NCI-H1048 (cell line): ENCODE measurements at regions not wholly inside any gene's neighbourhood (a gene's known extent, or its start where the extent isn't known, plus 50 kb on each side); places are given as distances from the start of the nearest gene placed in this dataset.

ENCODE experiments used
- DNase-seq: peaks from one replicate; lab custom pipeline; 2025; lab: John Stamatoyannopoulos, UW

GRCh38 chr2:5539282-5540165 lies 152.7 kb upstream of the SOX11 start:
- DNase-seq = no peak

DNA sequence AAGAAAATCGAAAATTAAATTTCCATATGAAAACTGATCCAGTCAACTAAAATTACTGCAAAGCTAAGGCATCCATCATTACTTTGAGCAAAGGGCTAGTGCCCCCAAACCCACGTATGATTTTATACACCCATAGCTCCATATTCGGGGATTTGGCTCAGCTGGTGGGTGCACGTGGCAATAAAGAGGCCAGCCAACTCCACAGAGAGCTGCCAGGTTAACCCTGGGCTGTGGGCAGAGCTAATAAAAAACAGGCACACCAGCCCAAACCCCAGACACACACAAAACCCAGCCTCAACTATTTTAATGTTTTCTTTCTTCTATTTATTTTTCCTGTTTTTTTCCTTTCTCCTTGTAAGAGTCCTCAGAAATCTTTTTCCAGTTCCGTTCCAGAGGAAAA lies 151.3 kb upstream of the SOX11 start:
- no peak for DNase-seq

DNA sequence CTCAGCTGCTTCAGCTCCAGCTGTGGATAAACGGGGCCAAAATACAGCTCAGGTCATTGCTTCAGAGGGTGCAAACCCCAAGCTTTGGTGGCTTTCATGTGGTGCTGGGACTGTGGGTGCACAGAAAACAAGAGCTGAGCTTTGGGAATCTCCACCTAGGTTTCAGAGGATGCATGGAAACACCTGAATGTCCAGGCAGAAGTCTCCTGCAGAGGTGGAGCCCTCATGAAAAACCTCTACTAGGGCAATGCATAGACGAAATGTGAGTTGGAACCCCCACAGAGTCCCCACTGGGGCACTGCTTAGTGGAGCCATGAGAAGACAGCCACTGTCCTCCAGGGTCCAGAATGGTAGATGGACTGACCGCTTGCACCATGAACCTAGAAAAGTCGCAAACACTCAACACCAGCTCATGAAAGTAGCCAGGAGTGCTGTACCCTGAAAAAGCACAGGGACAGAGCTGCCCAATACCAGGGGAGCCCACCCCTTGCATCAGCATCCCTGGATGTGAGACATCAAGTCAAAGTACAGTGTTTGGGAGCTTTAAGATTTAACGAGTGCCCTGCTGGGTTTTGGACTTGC lies 147.9 kb upstream of the SOX11 start:
- DNase-seq = no peak

DNA sequence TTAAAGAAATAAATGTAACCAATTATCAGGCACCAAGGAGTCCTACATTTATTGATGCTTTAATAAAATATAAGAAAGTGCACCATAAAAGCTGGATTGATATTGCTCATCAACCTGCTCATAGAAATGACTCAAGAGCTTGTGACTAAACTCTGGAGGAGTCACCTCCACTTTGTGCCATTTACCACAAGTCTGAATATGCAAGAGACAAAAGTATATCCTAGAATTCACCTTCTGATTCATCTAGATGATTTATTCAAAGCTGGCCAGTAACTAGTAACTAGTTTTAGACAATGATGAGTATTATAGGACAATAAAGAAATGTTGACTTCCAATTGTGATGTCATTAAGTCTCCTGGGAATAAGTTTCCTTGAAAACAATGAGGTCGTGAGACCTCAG lies 146.0 kb upstream of the SOX11 start:
- DNase-seq = no peak

GRCh38 chr2:5548991-5549715 lies 143.0 kb upstream of the SOX11 start:
- DNase-seq = no peak

DNA sequence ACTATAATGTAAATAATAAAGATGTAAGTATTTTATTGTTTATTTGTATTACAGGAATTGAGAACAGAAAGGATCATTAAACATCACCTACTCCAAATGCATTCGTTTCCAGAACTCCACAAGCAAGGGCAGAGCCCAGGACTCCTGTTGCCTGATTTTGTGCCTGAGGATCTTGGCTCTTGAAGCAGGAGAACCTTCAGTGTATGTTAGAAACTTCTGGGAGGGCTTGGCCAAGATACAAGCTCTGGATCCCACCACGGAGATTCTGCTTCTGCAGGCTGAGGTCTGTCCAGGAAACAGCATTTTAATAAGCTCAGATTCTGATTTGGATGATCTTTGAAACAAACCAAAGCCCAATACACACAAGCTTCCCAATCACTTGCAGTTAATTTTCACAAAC lies 142.4 kb upstream of the SOX11 start:
- no peak for DNase-seq

GRCh38 chr2:5555636-5556035 lies 136.5 kb upstream of the SOX11 start:
- DNase-seq = no peak

GRCh38 chr2:5561006-5561405 lies 131.2 kb upstream of the SOX11 start:
- no peak for DNase-seq

- DNase-seq = peak; percentile 28
Measured at GRCh38 chr2:5562426-5562825, 129.8 kb upstream of the SOX11 start.

DNA sequence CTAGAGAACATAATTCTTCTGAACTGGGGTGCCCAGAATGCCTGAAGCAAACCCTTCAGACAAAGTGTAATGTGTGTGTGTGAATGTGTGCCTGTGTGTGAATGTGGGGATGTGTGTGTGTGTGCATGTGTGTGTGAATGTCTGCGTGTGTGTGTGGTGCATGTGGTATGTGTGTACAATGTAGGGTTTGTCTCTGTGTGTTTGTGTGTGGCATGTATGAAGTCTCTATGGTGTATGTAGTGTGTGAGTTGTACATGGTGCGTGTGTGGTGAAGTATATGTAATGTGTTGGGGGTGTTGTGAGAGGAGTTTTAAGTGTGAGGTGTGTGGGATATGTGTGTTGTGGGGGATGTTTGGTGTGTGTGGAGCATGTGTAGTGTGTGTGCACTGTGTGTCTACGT lies 129.3 kb upstream of the SOX11 start:
- DNase-seq = no peak

DNA sequence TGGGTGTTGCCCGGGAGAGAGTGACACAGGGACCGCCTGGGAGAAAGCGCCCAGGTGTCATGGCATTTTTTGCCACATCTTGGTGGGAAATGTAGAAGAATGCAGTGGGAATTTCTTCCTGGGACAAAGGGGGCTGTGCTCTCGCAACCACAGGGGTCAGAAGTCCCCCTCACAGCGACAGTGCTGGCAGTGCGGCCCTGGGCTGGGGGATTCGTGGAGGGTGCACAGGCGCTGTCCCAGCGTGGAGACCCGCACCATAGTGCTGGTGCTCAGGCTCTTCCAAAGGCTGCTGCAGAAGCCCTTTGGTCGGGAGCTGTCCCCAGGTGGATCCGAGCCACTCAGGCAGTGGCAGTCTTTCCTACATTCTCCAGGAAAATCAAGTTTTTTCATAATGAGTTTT lies 128.8 kb upstream of the SOX11 start:
- DNase-seq = no peak

DNA sequence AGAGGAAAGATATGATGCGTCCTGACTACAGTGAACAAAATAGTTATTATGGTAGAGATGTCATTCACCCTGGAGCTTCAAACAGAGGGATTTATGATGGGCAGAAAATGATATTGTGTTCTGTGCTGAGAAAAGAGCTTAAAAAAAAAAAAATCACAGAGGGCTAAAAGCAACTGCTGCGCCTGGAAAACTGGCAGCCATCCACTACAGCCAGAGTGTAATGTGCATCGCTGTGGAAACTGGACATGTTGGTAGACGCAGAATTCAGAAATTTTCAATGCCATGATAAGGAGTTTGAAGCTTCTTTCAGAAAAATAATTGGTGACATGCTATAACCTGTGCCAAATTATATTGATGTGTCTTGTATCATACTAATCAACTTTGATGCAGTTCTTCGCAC lies 122.9 kb upstream of the SOX11 start:
- no peak for DNase-seq

DNA sequence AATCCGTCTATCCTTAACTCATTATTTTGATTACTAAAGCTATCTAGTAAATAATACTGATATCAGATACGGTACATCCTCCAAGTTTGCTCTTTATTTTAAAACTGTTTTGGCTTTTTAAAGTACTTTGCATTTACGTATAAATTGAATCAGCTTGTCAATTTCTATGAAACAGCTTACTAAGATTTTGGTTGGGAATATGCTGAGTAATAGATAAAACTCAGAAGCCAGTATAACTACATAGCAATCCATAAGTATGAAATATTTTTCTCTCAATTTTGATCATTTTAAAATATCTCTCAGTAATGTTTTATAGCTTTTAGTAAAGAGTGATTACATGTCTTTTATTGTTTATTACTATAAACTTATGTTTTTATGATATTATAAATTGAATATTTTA lies 116.2 kb upstream of the SOX11 start:
- no peak for DNase-seq

GRCh38 chr2:5587766-5588165 lies 104.4 kb upstream of the SOX11 start:
- no peak for DNase-seq

DNA sequence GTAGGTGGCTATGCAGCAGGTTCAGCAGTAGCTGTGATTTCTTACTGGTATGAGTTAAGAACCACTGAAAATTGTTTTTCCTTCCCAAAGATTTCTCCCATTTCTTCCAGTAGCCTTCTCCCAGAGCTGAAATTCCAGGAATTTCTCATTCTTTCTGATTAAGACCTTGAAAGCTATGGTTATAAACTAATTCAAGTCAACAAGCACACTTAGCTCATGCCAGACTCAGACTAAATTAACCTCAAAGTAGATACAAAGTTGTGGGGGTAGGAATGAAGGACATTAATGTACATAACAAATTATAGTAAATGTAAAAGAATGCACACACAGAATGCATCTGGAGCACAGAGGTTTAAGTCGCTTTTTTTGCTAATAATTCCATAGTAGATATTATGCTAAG lies 103.6 kb upstream of the SOX11 start:
- no peak for DNase-seq

DNA sequence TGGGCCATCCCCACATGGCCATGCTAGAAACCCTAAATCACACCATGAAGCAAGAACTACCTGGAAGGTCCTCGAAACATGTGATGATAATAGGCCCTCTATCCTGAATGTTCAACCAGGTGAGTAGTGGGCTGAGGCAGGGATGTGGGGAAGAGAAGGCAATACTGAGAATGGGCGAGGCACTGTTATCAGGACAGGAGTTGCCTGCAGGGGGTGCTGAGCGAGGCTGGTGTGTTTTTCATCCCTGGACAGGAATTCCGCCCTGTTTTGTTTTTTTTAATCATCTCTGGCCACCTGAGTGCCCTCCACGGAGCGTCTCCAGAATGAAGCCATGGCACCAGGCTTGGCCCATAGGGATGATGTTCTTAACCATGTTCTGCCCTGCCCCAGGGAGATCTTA lies 103.0 kb upstream of the SOX11 start:
- no peak for DNase-seq

DNA sequence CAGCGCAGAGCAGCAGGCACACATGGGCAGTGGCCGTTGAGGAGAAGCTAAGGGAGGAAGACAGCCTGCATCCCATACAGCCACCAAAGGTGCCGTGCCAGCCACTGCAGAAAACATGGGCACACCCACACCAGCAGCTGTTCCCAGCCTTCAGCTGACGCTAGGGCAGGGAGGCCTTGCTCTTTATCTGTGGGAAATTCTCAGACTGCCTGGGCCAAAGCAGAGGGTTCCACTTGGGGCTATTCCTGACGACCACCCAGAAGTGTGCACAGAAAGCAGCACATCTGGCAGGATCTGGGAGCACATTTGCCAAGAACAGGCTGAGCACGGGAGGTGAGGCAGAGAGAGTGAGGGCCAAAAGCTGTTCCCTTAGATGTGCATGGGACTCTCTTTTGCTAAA lies 101.3 kb upstream of the SOX11 start:
- DNase-seq = no peak

GRCh38 chr2:5592916-5593315 lies 99.3 kb upstream of the SOX11 start:
- no peak for DNase-seq

DNA sequence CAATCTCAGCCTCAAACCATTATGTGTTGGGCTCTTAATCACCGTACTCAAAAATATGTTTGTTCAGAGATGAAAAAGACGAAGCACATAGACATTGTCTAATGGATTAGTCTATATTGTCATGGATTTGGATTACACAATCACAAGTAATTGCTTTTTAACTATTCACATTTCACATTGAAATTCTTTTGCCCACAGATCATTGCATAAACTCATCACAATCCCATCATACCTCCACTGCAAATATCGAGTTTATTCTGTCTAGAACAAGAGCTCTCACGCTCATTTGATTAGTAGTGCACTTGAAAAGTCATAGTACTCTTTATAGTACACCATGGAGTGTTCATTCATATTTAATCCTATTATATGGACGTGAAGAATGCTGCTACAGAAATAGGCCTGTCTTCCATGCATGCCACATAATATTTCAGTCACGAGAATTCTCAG lies 97.9 kb upstream of the SOX11 start:
- no peak for DNase-seq

- DNase-seq = no peak
Measured at GRCh38 chr2:5596868-5597267, 95.3 kb upstream of the SOX11 start.

DNA sequence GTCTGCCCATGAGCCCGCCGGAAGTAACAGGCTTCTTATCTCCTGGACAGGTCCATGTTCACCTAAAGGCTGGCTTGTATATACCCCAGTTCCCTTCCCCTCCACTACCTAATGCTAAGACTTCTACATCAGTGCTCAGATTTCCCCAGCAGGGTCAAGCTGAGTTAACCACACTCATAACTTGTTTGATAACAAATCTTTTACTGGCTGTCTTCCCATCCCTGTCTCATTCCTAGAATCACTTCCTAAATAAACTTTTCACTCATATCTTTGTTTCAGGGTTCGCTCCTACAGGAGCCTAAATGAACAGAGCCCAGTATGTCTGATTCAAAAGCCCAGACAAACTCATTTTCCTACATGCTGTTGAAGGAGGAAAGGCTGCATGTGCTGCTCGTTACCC lies 94.0 kb upstream of the SOX11 start:
- DNase-seq = no peak

DNA sequence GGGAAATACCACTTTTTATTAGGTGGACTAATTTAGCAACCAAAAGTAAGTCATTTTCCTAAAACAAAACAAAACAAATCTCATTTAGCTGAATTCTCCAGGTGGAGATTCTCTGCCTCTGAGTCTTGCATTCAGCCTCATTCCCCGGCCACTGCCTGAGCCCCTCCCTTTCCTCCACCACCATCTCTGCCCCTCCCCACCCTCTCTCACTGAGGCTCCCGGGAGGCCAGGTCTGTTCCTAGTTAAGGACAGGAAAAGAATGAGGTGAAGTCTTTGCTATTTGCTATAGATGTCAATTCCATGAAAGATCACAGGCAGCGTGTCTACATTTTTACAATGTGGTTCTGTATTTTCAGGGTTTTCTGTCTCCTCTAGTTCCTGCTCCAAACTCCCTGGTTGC lies 83.0 kb upstream of the SOX11 start:
- DNase-seq = no peak

GRCh38 chr2:5612666-5613065 lies 79.5 kb upstream of the SOX11 start:
- no peak for DNase-seq
